IMR-90 (cell line): ENCODE measurements at regions not wholly inside any gene's neighbourhood (a gene's known extent, or its start where the extent isn't known, plus 50 kb on each side); places are given as distances from the start of the nearest gene placed in this dataset.

Source experiments
- ATAC-seq: fragments of 200-7000 bp; cut with Tn5 transposase; 2 replicates; pipeline ENCODE4 v1.9.1; 2020; ENCODE audit warnings: low read depth, mild to moderate bottlenecking, moderate library complexity
- BruUV-seq: library from RNA; stranded (reverse); fragments of 400-500 nt; replicated peaks from 2 replicates; lab custom pipeline; 2021; lab: Mats Ljungman, UMichigan
- CTCF ChIA-PET: fragments of 300-600 bp; formaldehyde crosslinking; extraction: SDS; loops from one replicate; lab custom pipeline; 2021; ENCODE audit warnings: antibody characterized with exemption; lab: Yijun Ruan, JAX
- POLR2A ChIA-PET: fragments of 300-600 bp; sonication (Branson Sonifier 250); formaldehyde crosslinking; loops from one replicate; lab custom pipeline; 2022; ENCODE audit warnings: antibody characterized with exemption; ENCODE audit not compliant: unreplicated experiment; lab: Charles Lee
- DNase-seq: peaks from one replicate; pipeline ENCODE4 v3.0.0; 2013
- H2AFZ ChIP-seq: replicated peaks from 2 replicates; pipeline ENCODE3; 2013; ENCODE audit warnings: low read length, mild to moderate bottlenecking; ENCODE audit not compliant: poor library complexity
- H2AK5ac ChIP-seq: 2 replicates; pipeline ENCODE4 v1.6.1; 2013; ENCODE audit warnings: low read depth, low read length, inconsistent platforms
- H2AK9ac ChIP-seq: replicated peaks from 2 replicates; pipeline ENCODE3; 2013; ENCODE audit warnings: mild to moderate bottlenecking, low read depth, low read length, moderate library complexity; ENCODE audit not compliant: poor library complexity
- H2BK120ac ChIP-seq: 2 replicates; pipeline ENCODE4 v1.6.1; 2013; ENCODE audit warnings: low read depth, low read length, inconsistent platforms
- H2BK15ac ChIP-seq: 3 replicates; pipeline ENCODE4 v1.6.1; 2013; ENCODE audit warnings: low read depth, low read length, inconsistent platforms
- H2BK20ac ChIP-seq: 2 replicates; pipeline ENCODE4 v1.6.1; 2013; ENCODE audit warnings: low read depth, mild to moderate bottlenecking, inconsistent platforms, low read length, moderate library complexity
- H2BK5ac ChIP-seq: 2 replicates; pipeline ENCODE4 v1.6.1; 2013; ENCODE audit warnings: mild to moderate bottlenecking, low read depth, low read length, inconsistent platforms; ENCODE audit not compliant: poor library complexity, severe bottlenecking
- H3K14ac ChIP-seq: replicated peaks from 2 replicates; pipeline ENCODE4 v1.6.1; 2013; ENCODE audit warnings: low read depth, low read length, inconsistent platforms
- H3K18ac ChIP-seq: 2 replicates; pipeline ENCODE4 v1.6.1; 2013; ENCODE audit warnings: low read depth, low read length, control low read depth
- H3K23ac ChIP-seq: 2 replicates; pipeline ENCODE4 v1.6.1; 2013; ENCODE audit warnings: low read depth, low read length, inconsistent platforms
- H3K27ac ChIP-seq: 2 replicates; pipeline ENCODE4 v1.5.1; 2013; ENCODE audit warnings: mild to moderate bottlenecking, control low read depth, low read length; ENCODE audit not compliant: insufficient read depth
- H3K27me3 ChIP-seq: 2 replicates; pipeline ENCODE4 v1.6.1; 2013; ENCODE audit warnings: low read length; ENCODE audit not compliant: control insufficient read depth, insufficient read depth
- H3K36me3 ChIP-seq: 2 replicates; pipeline ENCODE4 v1.6.1; 2013; ENCODE audit warnings: low read length, mixed read lengths; ENCODE audit not compliant: control insufficient read depth, insufficient read depth
- H3K4ac ChIP-seq: 2 replicates; pipeline ENCODE4 v1.6.1; 2013; ENCODE audit warnings: low read depth, low read length, inconsistent platforms
- H3K4me1 ChIP-seq: 2 replicates; pipeline ENCODE4 v1.6.1; 2013; ENCODE audit warnings: low read length, mixed read lengths; ENCODE audit not compliant: control insufficient read depth, insufficient read depth
- H3K4me2 ChIP-seq: 2 replicates; pipeline ENCODE4 v1.6.1; 2013; ENCODE audit warnings: low read depth, mild to moderate bottlenecking, control low read depth, low read length, moderate library complexity
- H3K4me3 ChIP-seq: 2 replicates; pipeline ENCODE4 v1.5.1; 2013; ENCODE audit warnings: low read depth, mild to moderate bottlenecking, control low read depth, low read length, moderate library complexity; ENCODE audit not compliant: insufficient read depth
- H3K56ac ChIP-seq: 2 replicates; pipeline ENCODE4 v1.6.1; 2013; ENCODE audit warnings: low read length, inconsistent platforms; ENCODE audit not compliant: insufficient read depth; ENCODE audit errors: extremely low read depth
- H3K79me1 ChIP-seq, 2 experiments: 2 replicates each; pipeline ENCODE4 v1.6.1; 2013; ENCODE audit warnings: low read length in 2 of 2, inconsistent platforms in 1 of 2, low read depth in 1 of 2
- H3K9ac ChIP-seq: 2 replicates; pipeline ENCODE4 v1.6.1; 2013; ENCODE audit warnings: low read depth, low read length, control low read depth
- H3K9me1 ChIP-seq: 2 replicates; pipeline ENCODE4 v1.6.1; 2013; ENCODE audit warnings: low read length, inconsistent platforms; ENCODE audit not compliant: insufficient read depth
- H3K9me3 ChIP-seq: 2 replicates; pipeline ENCODE4 v1.6.1; 2013; ENCODE audit warnings: low read length; ENCODE audit not compliant: control insufficient read depth, insufficient read depth
- H4K20me1 ChIP-seq: 2 replicates; pipeline ENCODE4 v1.6.1; 2013; ENCODE audit warnings: low read length, inconsistent platforms; ENCODE audit not compliant: insufficient read depth
- H4K5ac ChIP-seq: 2 replicates; pipeline ENCODE4 v1.6.1; 2013; ENCODE audit warnings: mild to moderate bottlenecking, low read depth, low read length, control low read depth
- H4K8ac ChIP-seq, 2 experiments: 2 replicates each; pipeline ENCODE4 v1.6.1; 2013; ENCODE audit warnings: low read depth in 2 of 2, low read length in 2 of 2, control low read depth in 1 of 2, inconsistent platforms in 1 of 2
- H4K91ac ChIP-seq: 2 replicates; pipeline ENCODE4 v1.6.1; 2013; ENCODE audit warnings: low read depth, low read length, inconsistent platforms; ENCODE audit not compliant: insufficient read depth
- BHLHE40 ChIP-seq: fragments of 150-350 bp; IDR thresholded peaks from 2 replicates; pipeline ENCODE4 v1.6.1; 2016; ENCODE audit warnings: mild to moderate bottlenecking, low read depth, low read length
- CEBPB ChIP-seq: IDR thresholded peaks from 2 replicates; pipeline ENCODE4 v1.6.1; 2012; ENCODE audit warnings: low read depth, low read length, improper control_type of control experiment
- CTCF ChIP-seq: conservative IDR thresholded peaks from 2 replicates; pipeline ENCODE4 v1.5.1; 2012; ENCODE audit warnings: mild to moderate bottlenecking, low read depth, low read length, improper control_type of control experiment
- ELK1 ChIP-seq: fragments of 150-350 bp; IDR thresholded peaks from 2 replicates; pipeline ENCODE4 v1.6.1; 2016; ENCODE audit warnings: low read depth, mild to moderate bottlenecking, low read length, moderate library complexity, borderline replicate concordance
- FOS ChIP-seq: fragments of 150-350 bp; IDR thresholded peaks from 2 replicates; pipeline ENCODE4 v1.6.1; 2016; ENCODE audit warnings: low read depth, low read length
- MAZ ChIP-seq: IDR thresholded peaks from 2 replicates; pipeline ENCODE4 v1.6.1; 2012; ENCODE audit warnings: low read depth, mild to moderate bottlenecking, low read length, improper control_type of control experiment, moderate library complexity, borderline replicate concordance
- MXI1 ChIP-seq: IDR thresholded peaks from 2 replicates; pipeline ENCODE4 v1.6.1; 2012; ENCODE audit warnings: low read depth, mild to moderate bottlenecking, low read length, moderate library complexity, borderline replicate concordance
- RAD21 ChIP-seq: IDR thresholded peaks from 2 replicates; pipeline ENCODE4 v1.6.1; 2012; ENCODE audit warnings: low read length, improper control_type of control experiment
- RCOR1 ChIP-seq: IDR thresholded peaks from 2 replicates; pipeline ENCODE4 v1.6.1; 2012; ENCODE audit warnings: mild to moderate bottlenecking, low read length, improper control_type of control experiment; ENCODE audit not compliant: insufficient replicate concordance
- SMC3 ChIP-seq: fragments of 150-350 bp; IDR thresholded peaks from 2 replicates; pipeline ENCODE4 v1.6.1; 2016; ENCODE audit warnings: low read depth, mild to moderate bottlenecking, antibody characterized with exemption, low read length, moderate library complexity
- USF2 ChIP-seq: fragments of 150-350 bp; IDR thresholded peaks from 2 replicates; pipeline ENCODE4 v1.6.1; 2017; ENCODE audit warnings: mild to moderate bottlenecking, antibody characterized with exemption, low read length, low read depth
- WGBS, 2 experiments: methylation state at CpG; one replicate each; pipeline versions ENCODE4 v1.1.5 to v1.1.7; 2013; ENCODE audit warnings: missing lambda C conversion rate in 2 of 2; ENCODE audit not compliant: insufficient read length in 1 of 2; ENCODE audit errors: extremely low coverage in 2 of 2; 5-methylcytosine and 5-hydroxymethylcytosine counted together
- dilution Hi-C: fragments of 300-500 bp; cut with HindIII; formaldehyde crosslinking; loops from one replicate; pipeline ENCODE4 v1.14.3; 2018; ENCODE audit warnings: low sequenced_read_pairs; ENCODE audit not compliant: unreplicated experiment
- in situ Hi-C: fragments of 300-500 bp; cut with MboI; formaldehyde crosslinking; loops from 3 replicates; pipeline ENCODE4 v1.14.3; 2019; ENCODE audit warnings: low sequenced_read_pairs, inconsistent platforms, mixed read lengths
- intact Hi-C: fragments of 100-400 bp; cut with micrococcal nuclease; formaldehyde crosslinking; loops from 2 replicates; pipeline ENCODE4 v1.10.0; 2022

GRCh38 chr2:60148716-60149115 is 404.7 kb downstream of the BCL11A start:
- no peak overlapping the region for H3K4ac ChIP-seq
- H3K4me3 ChIP-seq: no peak overlapping the region
- no peak overlapping the region for H2BK120ac ChIP-seq
- ATAC-seq: no peak
- no peak overlapping the region for H4K5ac ChIP-seq
- no peak overlapping the region for H3K14ac ChIP-seq
- H2AFZ ChIP-seq: no peak overlapping the region
- H3K79me1 ChIP-seq: no peaks in the 10 kb centered on the region
- no peaks in the 10 kb centered on the region for H4K20me1 ChIP-seq
- H2BK15ac ChIP-seq: no peak overlapping the region
- H3K4me2 ChIP-seq: no peak overlapping the region
- intact Hi-C loops: no loop called here
- no peaks in the 10 kb centered on the region for H3K4me1 ChIP-seq
- H3K27me3 ChIP-seq: no peaks in the 10 kb centered on the region
- H3K9ac ChIP-seq: no peak overlapping the region
- no TSS peak for BruUV-seq
- dilution Hi-C loops: no loop called here
- ChIA-PET POLR2A (no interaction called here), CTCF (interaction anchor here (0.6 kb wide), 1 partner anchor 50 kb away, joined by 4 read pairs; no protein-coding TSS in a partner anchor)
- peaks cover 4% of the 10 kb centered on the region for H3K9me3 ChIP-seq
- no peak overlapping the region for H3K27ac ChIP-seq
- H3K36me3 ChIP-seq: no peaks in the 10 kb centered on the region
- H2BK20ac ChIP-seq: no peak overlapping the region
- no peak overlapping the region for H2BK5ac ChIP-seq
- in situ Hi-C loops: no loop called here
- no peak for DNase-seq
- H3K56ac ChIP-seq: no peak overlapping the region
- no peak overlapping the region for H2AK9ac ChIP-seq
- H4K8ac ChIP-seq: no peak overlapping the region
- H4K91ac ChIP-seq: no peak overlapping the region
- no peaks in the 10 kb centered on the region for H3K9me1 ChIP-seq
- WGBS, 2 experiments: no CpG with 5 or more reads among the region's 4 CpGs
- no peak overlapping the region for H2AK5ac ChIP-seq
- H3K18ac ChIP-seq: no peak overlapping the region
- no peak overlapping the region for H3K23ac ChIP-seq
- TF ChIP-seq CTCF (no peak), MAZ (no peak), BHLHE40 (no peak), FOS (no peak), USF2 (no peak), CEBPB (no peak), ELK1 (no peak), RCOR1 (no peak), RAD21 (no peak), SMC3 (no peak), MXI1 (no peak)
